KMS-11 (cell line): ENCODE measurements at regions not wholly inside any gene's neighbourhood (a gene's known extent, or its start where the extent isn't known, plus 50 kb on each side); places are given as distances from the start of the nearest gene placed in this dataset.

Source experiments
- H2AFZ ChIP-seq: fragments of 200-600 bp; sonication (generic); 2 replicates; pipeline ENCODE4 v1.6.1; 2016; ENCODE audit warnings: antibody characterized with exemption, mixed run types, low read depth
- H3K27ac ChIP-seq: fragments of 200-600 bp; sonication (generic); 2 replicates; pipeline ENCODE4 v1.6.1; 2016; ENCODE audit warnings: mild to moderate bottlenecking, mixed run types
- H3K27me3 ChIP-seq: fragments of 200-600 bp; sonication (generic); 2 replicates; pipeline ENCODE4 v1.6.1; 2017; ENCODE audit warnings: mild to moderate bottlenecking, low read depth, mixed run types, moderate library complexity; ENCODE audit not compliant: insufficient read depth
- H3K36me3 ChIP-seq: fragments of 200-600 bp; sonication (generic); 2 replicates; pipeline ENCODE4 v1.6.1; 2017; ENCODE audit warnings: mild to moderate bottlenecking, mixed run types; ENCODE audit not compliant: insufficient read depth
- H3K4me1 ChIP-seq: fragments of 200-600 bp; sonication (generic); 2 replicates; pipeline ENCODE4 v1.6.1; 2016; ENCODE audit warnings: mild to moderate bottlenecking, low read depth, mixed run types; ENCODE audit not compliant: poor library complexity, severe bottlenecking
- H3K4me2 ChIP-seq: fragments of 200-600 bp; sonication (generic); 2 replicates; pipeline ENCODE4 v1.7.0; 2016; ENCODE audit warnings: mild to moderate bottlenecking, mixed run types
- H3K4me3 ChIP-seq: fragments of 200-600 bp; sonication (generic); IDR thresholded peaks from 2 replicates; pipeline ENCODE4 v1.6.1; 2017; ENCODE audit warnings: low read depth, low read length, mixed read lengths; ENCODE audit not compliant: insufficient read depth
- H3K79me2 ChIP-seq: fragments of 200-600 bp; sonication (generic); 2 replicates; pipeline ENCODE4 v1.6.1; 2016; ENCODE audit warnings: low read depth, mixed run types; ENCODE audit not compliant: insufficient read depth
- H3K9ac ChIP-seq: fragments of 200-600 bp; sonication (generic); 2 replicates; pipeline ENCODE4 v1.6.1; 2016; ENCODE audit warnings: mild to moderate bottlenecking, mixed run types
- H4K20me1 ChIP-seq: fragments of 200-600 bp; sonication (generic); 2 replicates; pipeline ENCODE4 v1.6.1; 2016; ENCODE audit warnings: mild to moderate bottlenecking, mixed run types; ENCODE audit not compliant: insufficient read depth
- CTCF ChIP-seq: fragments of 200-600 bp; sonication (generic); conservative IDR thresholded peaks from 2 replicates; pipeline ENCODE4 v1.6.1; 2017; ENCODE audit warnings: low read depth, mild to moderate bottlenecking, antibody characterized with exemption, low read length, moderate library complexity, mixed read lengths

GRCh38 chr21:43303275-43304178, 123.4 kb downstream of the SIK1 start:
- peaks cover 32% of the 10 kb centered on the region for H3K4me1 ChIP-seq
- no peak overlapping the region for H2AFZ ChIP-seq
- no peaks in the 10 kb centered on the region for H3K79me2 ChIP-seq
- no peak for TF ChIP-seq CTCF
- no peaks in the 10 kb centered on the region for H3K36me3 ChIP-seq
- H4K20me1 ChIP-seq = no peaks in the 10 kb centered on the region
- H3K4me2 ChIP-seq = no peak overlapping the region
- no peak overlapping the region for H3K9ac ChIP-seq
- no peak overlapping the region for H3K27ac ChIP-seq
- no peaks in the 10 kb centered on the region for H3K27me3 ChIP-seq
- no peak overlapping the region for H3K4me3 ChIP-seq

- Histone ChIP-seq H4K20me1 (no peaks in the 10 kb centered on the region), H3K27me3 (no peaks in the 10 kb centered on the region), H2AFZ (no peak overlapping the region), H3K4me2 (no peak overlapping the region), H3K4me1 (peaks cover 24% of the 10 kb centered on the region), H3K4me3 (no peak overlapping the region), H3K36me3 (no peaks in the 10 kb centered on the region), H3K79me2 (no peaks in the 10 kb centered on the region), H3K27ac (no peak overlapping the region), H3K9ac (no peak overlapping the region)
- no peak for TF ChIP-seq CTCF
Observed at GRCh38 chr21:43302769-43303168, 124.2 kb downstream of the SIK1 start.

GRCh38 chr21:43302062-43302700, 124.8 kb downstream of the SIK1 start:
- Histone ChIP-seq H3K4me2 (no peak overlapping the region), H3K27ac (no peak overlapping the region), H3K79me2 (no peaks in the 10 kb centered on the region), H4K20me1 (no peaks in the 10 kb centered on the region), H3K4me3 (no peak overlapping the region), H2AFZ (no peak overlapping the region), H3K27me3 (no peaks in the 10 kb centered on the region), H3K36me3 (no peaks in the 10 kb centered on the region), H3K9ac (no peak overlapping the region), H3K4me1 (peaks cover 19% of the 10 kb centered on the region)
- TF ChIP-seq CTCF = no peak

- no peak overlapping the region for H3K4me3 ChIP-seq
- H2AFZ ChIP-seq = no peak overlapping the region
- H3K9ac ChIP-seq = no peak overlapping the region
- no peak overlapping the region for H3K4me2 ChIP-seq
- H3K79me2 ChIP-seq = no peaks in the 10 kb centered on the region
- no peaks in the 10 kb centered on the region for H3K27me3 ChIP-seq
- no peak overlapping the region for H3K27ac ChIP-seq
- no peak for TF ChIP-seq CTCF
- H3K36me3 ChIP-seq = no peaks in the 10 kb centered on the region
- H4K20me1 ChIP-seq = no peaks in the 10 kb centered on the region
- peaks cover 12% of the 10 kb centered on the region for H3K4me1 ChIP-seq
Observed at GRCh38 chr21:43301409-43302061, 125.4 kb downstream of the SIK1 start.
